HG03280 (cell line): ENCODE measurements at regions not wholly inside any gene's neighbourhood (a gene's known extent, or its start where the extent isn't known, plus 50 kb on each side); places are given as distances from the start of the nearest gene placed in this dataset.

Source experiments
- ATAC-seq: cut with Tn5 transposase; IDR thresholded peaks from one replicate; pipeline ENCODE4 v1.9.1; 2021; ENCODE audit warnings: mild to moderate bottlenecking, moderate library complexity; ENCODE audit not compliant: unreplicated experiment

GRCh38 chr2:191512874-191513273 is 165.1 kb upstream of the NABP1 start:
- no peak for ATAC-seq

- no peak for ATAC-seq
Measured at GRCh38 chr2:191514613-191515012, 163.3 kb upstream of the NABP1 start.

- no peak for ATAC-seq
Measured at GRCh38 chr2:191515551-191515950, 162.4 kb upstream of the NABP1 start.

- ATAC-seq, result no peak
Measured at GRCh38 chr2:191516260-191516659, 161.7 kb upstream of the NABP1 start.

GRCh38 chr2:191521608-191522208 is 156.2 kb upstream of the NABP1 start:
- no peak for ATAC-seq

GRCh38 chr2:191522478-191523120 is 155.3 kb upstream of the NABP1 start:
- no peak for ATAC-seq

- no peak for ATAC-seq
Measured at GRCh38 chr2:191526091-191526490, 151.8 kb upstream of the NABP1 start.

GRCh38 chr2:191526536-191526935 is 151.4 kb upstream of the NABP1 start:
- no peak for ATAC-seq

- no peak for ATAC-seq
Measured at GRCh38 chr2:191526953-191527556, 150.9 kb upstream of the NABP1 start.

- ATAC-seq, result no peak
Measured at GRCh38 chr2:191530618-191531017, 147.3 kb upstream of the NABP1 start.

- no peak for ATAC-seq
Measured at GRCh38 chr2:191533693-191534180, 144.2 kb upstream of the NABP1 start.

GRCh38 chr2:191537921-191538320 is 140.0 kb upstream of the NABP1 start:
- ATAC-seq, result no peak

GRCh38 chr2:191538334-191538903 is 139.5 kb upstream of the NABP1 start:
- no peak for ATAC-seq

GRCh38 chr2:191539068-191539467 is 138.9 kb upstream of the NABP1 start:
- ATAC-seq, result no peak

GRCh38 chr2:191540681-191541080 is 137.3 kb upstream of the NABP1 start:
- no peak for ATAC-seq

GRCh38 chr2:191543708-191544107 is 134.2 kb upstream of the NABP1 start:
- ATAC-seq, result no peak

- ATAC-seq, result no peak
Measured at GRCh38 chr2:191544461-191545062, 133.4 kb upstream of the NABP1 start.

- ATAC-seq, result no peak
Measured at GRCh38 chr2:191545361-191545760, 132.6 kb upstream of the NABP1 start.

- ATAC-seq, result no peak
Measured at GRCh38 chr2:191552066-191552465, 125.9 kb upstream of the NABP1 start.

GRCh38 chr2:191554240-191554639 is 123.7 kb upstream of the NABP1 start:
- ATAC-seq, result no peak

GRCh38 chr2:191555092-191555742 is 122.7 kb upstream of the NABP1 start:
- ATAC-seq, result peak; percentile 93
